ENCODE measurements at regions not wholly inside any gene's neighbourhood (a gene's known extent, or its start where the extent isn't known, plus 50 kb on each side); places are given as distances from the start of the nearest gene placed in this dataset.
"Not testable (repeated sequence)": the region's sequence is repeated elsewhere in the genome, so short reads cannot be mapped to it uniquely, and the experiment has no call there.

GRCh38 chr15:70367913-70368705 lies 270.4 kb upstream of the TLE3 start:
- DNase-seq (ENCODE audit: low read depth), result not testable (repeated sequence)

- not testable (repeated sequence) for DNase-seq (ENCODE audit: low read depth)
These were observed 266.3 kb upstream of the TLE3 start for GRCh38 chr15:70364023-70364422.

- no peak for DNase-seq (ENCODE audit: low read depth)
These were observed 265.2 kb upstream of the TLE3 start for GRCh38 chr15:70362886-70363285.

GRCh38 chr15:70362350-70362749 lies 264.6 kb upstream of the TLE3 start:
- DNase-seq (ENCODE audit: low read depth), result no peak

GRCh38 chr15:70361891-70362290 lies 264.2 kb upstream of the TLE3 start:
- DNase-seq (ENCODE audit: low read depth), result no peak

GRCh38 chr15:70361106-70361505 lies 263.4 kb upstream of the TLE3 start:
- no peak for DNase-seq (ENCODE audit: low read depth)

- DNase-seq (ENCODE audit: low read depth), result no peak
These were observed 261.3 kb upstream of the TLE3 start for GRCh38 chr15:70358871-70359647.

GRCh38 chr15:70358011-70358819 lies 260.5 kb upstream of the TLE3 start:
- DNase-seq (ENCODE audit: low read depth), result no peak

GRCh38 chr15:70357453-70357852 lies 259.7 kb upstream of the TLE3 start:
- no peak for DNase-seq (ENCODE audit: low read depth)

- no peak for DNase-seq (ENCODE audit: low read depth)
These were observed 259.2 kb upstream of the TLE3 start for GRCh38 chr15:70356919-70357318.

- no peak for DNase-seq (ENCODE audit: low read depth)
These were observed 258.5 kb upstream of the TLE3 start for GRCh38 chr15:70356062-70356860.

GRCh38 chr15:70355275-70355795 lies 257.6 kb upstream of the TLE3 start:
- DNase-seq (ENCODE audit: low read depth), result no peak

GRCh38 chr15:70354346-70354905 lies 256.7 kb upstream of the TLE3 start:
- DNase-seq (ENCODE audit: low read depth), result no peak

GRCh38 chr15:70353606-70354345 lies 256.1 kb upstream of the TLE3 start:
- no peak for DNase-seq (ENCODE audit: low read depth)

GRCh38 chr15:70351941-70352774 lies 254.4 kb upstream of the TLE3 start:
- DNase-seq (ENCODE audit: low read depth), result no peak

- no peak for DNase-seq (ENCODE audit: low read depth)
These were observed 253.7 kb upstream of the TLE3 start for GRCh38 chr15:70351391-70351790.

- DNase-seq (ENCODE audit: low read depth), result no peak
These were observed 251.0 kb upstream of the TLE3 start for GRCh38 chr15:70348581-70349344.

- no peak for DNase-seq (ENCODE audit: low read depth)
These were observed 250.5 kb upstream of the TLE3 start for GRCh38 chr15:70348226-70348543.
